T-helper 1 cell treated with Interleukin-12 subunit alpha and Interleukin-12 subunit beta and Interleukin-4 antibody, amounts not matched to agents 30 μg/mL and 1 μg/mL, for 36 hours (primary cell): ENCODE measurements at regions not wholly inside any gene's neighbourhood (a gene's known extent, or its start where the extent isn't known, plus 50 kb on each side); places are given as distances from the start of the nearest gene placed in this dataset.

Experiments used
- H3K27ac Mint-ChIP-seq: one replicate; pipeline ENCODE4 v1.8.0; 2021; ENCODE audit warnings: mild to moderate bottlenecking, mixed read lengths
- H3K27me3 Mint-ChIP-seq: one replicate; pipeline ENCODE4 v1.8.0; 2021; ENCODE audit warnings: low read depth, mixed read lengths
- H3K36me3 Mint-ChIP-seq: one replicate; pipeline ENCODE4 v1.8.0; 2021; ENCODE audit warnings: low read depth, mixed read lengths
- H3K4me1 Mint-ChIP-seq: one replicate; pipeline ENCODE4 v1.8.0; 2021; ENCODE audit warnings: low read depth, mixed read lengths
- H3K4me3 Mint-ChIP-seq: one replicate; pipeline ENCODE4 v1.8.0; 2021; ENCODE audit warnings: mild to moderate bottlenecking, moderate library complexity, mixed read lengths
- H3K9me3 Mint-ChIP-seq: one replicate; pipeline ENCODE4 v1.8.0; 2021; ENCODE audit warnings: mixed read lengths

GRCh38 chr5:39570403-39571027 lies 145.7 kb upstream of the DAB2 start:
- Mint-ChIP-seq H3K4me1 (peaks cover 2% of the 10 kb centered on the region), H3K9me3 (no peaks in the 10 kb centered on the region), H3K27ac (no peak overlapping the region), H3K4me3 (no peak overlapping the region), H3K27me3 (peaks cover 14% of the 10 kb centered on the region), H3K36me3 (no peaks in the 10 kb centered on the region)

GRCh38 chr5:39569857-39570256 lies 145.1 kb upstream of the DAB2 start:
- Mint-ChIP-seq H3K36me3 (no peaks in the 10 kb centered on the region), H3K4me3 (no peak overlapping the region), H3K4me1 (peaks cover 2% of the 10 kb centered on the region), H3K27me3 (peaks cover 16% of the 10 kb centered on the region), H3K9me3 (no peaks in the 10 kb centered on the region), H3K27ac (no peak overlapping the region)

GRCh38 chr5:39566891-39567290 lies 142.1 kb upstream of the DAB2 start:
- Mint-ChIP-seq H3K36me3 (no peaks in the 10 kb centered on the region), H3K4me1 (peaks cover 2% of the 10 kb centered on the region), H3K9me3 (no peaks in the 10 kb centered on the region), H3K27me3 (peaks cover 16% of the 10 kb centered on the region), H3K27ac (no peak overlapping the region), H3K4me3 (no peak overlapping the region)

DNA sequence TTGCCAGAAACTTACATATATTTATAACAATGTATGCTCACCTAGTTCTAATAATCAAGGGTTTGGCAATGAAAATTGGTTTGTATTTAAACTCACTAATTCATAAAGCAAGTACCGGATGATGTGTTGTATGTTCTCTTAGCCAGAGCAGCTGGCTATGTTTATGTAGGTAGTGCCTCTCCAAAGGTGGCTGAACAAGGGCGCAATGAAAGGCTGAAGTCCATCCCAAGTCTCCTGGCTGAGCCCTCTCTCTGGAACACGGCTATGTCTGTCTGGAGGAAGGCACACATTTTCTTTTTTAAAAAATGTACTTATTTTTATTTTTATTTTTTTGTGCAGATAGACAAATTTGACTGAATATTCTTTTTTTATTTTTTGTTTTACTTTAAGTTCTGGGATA lies 141.2 kb upstream of the DAB2 start:
- Mint-ChIP-seq H3K36me3 (no peaks in the 10 kb centered on the region), H3K4me3 (no peak overlapping the region), H3K27ac (no peak overlapping the region), H3K4me1 (peaks cover 2% of the 10 kb centered on the region), H3K9me3 (no peaks in the 10 kb centered on the region), H3K27me3 (peaks cover 23% of the 10 kb centered on the region)

GRCh38 chr5:39561421-39561820 lies 136.6 kb upstream of the DAB2 start:
- Mint-ChIP-seq H3K4me3 (no peak overlapping the region), H3K27ac (no peak overlapping the region), H3K9me3 (no peaks in the 10 kb centered on the region), H3K4me1 (no peaks in the 10 kb centered on the region), H3K27me3 (peaks cover 10% of the 10 kb centered on the region), H3K36me3 (no peaks in the 10 kb centered on the region)

- peaks cover 10% of the 10 kb centered on the region for H3K27me3 Mint-ChIP-seq
- no peaks in the 10 kb centered on the region for H3K4me1 Mint-ChIP-seq
- H3K4me3 Mint-ChIP-seq, result no peak overlapping the region
- no peaks in the 10 kb centered on the region for H3K9me3 Mint-ChIP-seq
- no peak overlapping the region for H3K27ac Mint-ChIP-seq
- H3K36me3 Mint-ChIP-seq, result no peaks in the 10 kb centered on the region
Observed at GRCh38 chr5:39560726-39561125, 135.9 kb upstream of the DAB2 start.

DNA sequence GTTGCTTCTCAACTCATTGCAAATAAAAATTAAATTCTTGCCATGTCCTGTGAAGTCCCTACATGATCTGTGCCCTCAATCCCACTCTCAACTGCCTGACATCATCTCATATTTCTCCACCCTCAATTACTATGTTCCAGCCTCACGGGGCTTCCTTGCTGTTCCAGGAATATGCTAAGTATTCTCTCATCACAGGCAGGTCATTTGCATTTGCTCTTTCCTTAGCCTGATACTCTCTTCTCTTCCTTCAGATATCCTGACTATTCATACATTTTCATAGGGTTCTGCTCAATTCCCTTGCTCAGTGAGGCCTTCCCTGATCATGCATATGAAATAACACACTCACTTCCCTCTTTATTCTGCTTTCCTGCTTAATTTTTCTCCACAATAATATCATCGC lies 135.1 kb upstream of the DAB2 start:
- Mint-ChIP-seq H3K9me3 (no peaks in the 10 kb centered on the region), H3K4me1 (no peaks in the 10 kb centered on the region), H3K27me3 (peaks cover 7% of the 10 kb centered on the region), H3K36me3 (no peaks in the 10 kb centered on the region), H3K4me3 (no peak overlapping the region), H3K27ac (no peak overlapping the region)

DNA sequence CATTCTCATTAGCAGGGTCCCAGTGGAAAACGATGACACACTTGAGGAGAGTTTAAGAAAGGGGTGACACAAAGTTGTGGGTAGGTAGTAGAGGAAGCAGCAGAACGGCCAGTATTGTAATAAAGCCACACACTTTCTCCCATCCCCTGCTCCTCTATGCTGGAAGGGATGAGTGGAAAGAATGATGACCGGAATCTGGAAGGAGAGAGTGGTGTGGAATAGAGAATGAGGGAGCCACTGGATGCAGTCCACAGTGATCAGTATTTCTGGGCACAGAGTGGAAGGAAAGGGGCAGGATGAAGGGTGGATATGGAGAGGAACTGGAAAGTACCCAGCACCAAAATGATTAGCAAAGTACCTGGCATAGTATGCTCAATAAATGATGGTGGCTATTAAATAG lies 133.8 kb upstream of the DAB2 start:
- Mint-ChIP-seq H3K4me1 (no peaks in the 10 kb centered on the region), H3K36me3 (no peaks in the 10 kb centered on the region), H3K27ac (no peak overlapping the region), H3K27me3 (peaks cover 7% of the 10 kb centered on the region), H3K4me3 (no peak overlapping the region), H3K9me3 (no peaks in the 10 kb centered on the region)

DNA sequence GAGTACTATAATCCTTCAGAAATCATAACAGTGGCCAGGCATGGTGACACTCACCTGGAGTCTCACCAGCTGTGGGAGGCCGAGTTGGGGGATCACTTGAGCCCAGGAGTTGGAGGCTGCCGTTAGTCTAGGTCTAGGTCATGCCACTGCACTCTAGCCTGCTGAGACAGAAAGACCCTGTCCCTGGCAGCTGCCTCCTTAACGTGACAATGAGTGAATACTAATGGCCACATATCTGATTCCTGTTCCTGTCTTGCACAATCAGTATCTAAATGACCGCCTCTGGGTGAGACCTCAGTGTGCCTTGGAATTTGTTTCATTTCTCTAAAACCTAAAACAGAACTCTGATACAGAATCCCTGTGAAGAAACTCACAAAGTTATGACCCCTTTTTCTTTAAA lies 131.0 kb upstream of the DAB2 start:
- peaks cover 6% of the 10 kb centered on the region for H3K27me3 Mint-ChIP-seq
- no peak overlapping the region for H3K4me3 Mint-ChIP-seq
- no peaks in the 10 kb centered on the region for H3K9me3 Mint-ChIP-seq
- H3K27ac Mint-ChIP-seq, result no peak overlapping the region
- H3K36me3 Mint-ChIP-seq, result no peaks in the 10 kb centered on the region
- H3K4me1 Mint-ChIP-seq, result no peaks in the 10 kb centered on the region

GRCh38 chr5:39547553-39548154 lies 122.9 kb upstream of the DAB2 start:
- peaks cover 1% of the 10 kb centered on the region for H3K4me1 Mint-ChIP-seq
- H3K4me3 Mint-ChIP-seq, result peak overlapping the region; percentile 38
- no peak overlapping the region for H3K27ac Mint-ChIP-seq
- H3K9me3 Mint-ChIP-seq, result no peaks in the 10 kb centered on the region
- peaks cover 7% of the 10 kb centered on the region for H3K27me3 Mint-ChIP-seq
- no peaks in the 10 kb centered on the region for H3K36me3 Mint-ChIP-seq

DNA sequence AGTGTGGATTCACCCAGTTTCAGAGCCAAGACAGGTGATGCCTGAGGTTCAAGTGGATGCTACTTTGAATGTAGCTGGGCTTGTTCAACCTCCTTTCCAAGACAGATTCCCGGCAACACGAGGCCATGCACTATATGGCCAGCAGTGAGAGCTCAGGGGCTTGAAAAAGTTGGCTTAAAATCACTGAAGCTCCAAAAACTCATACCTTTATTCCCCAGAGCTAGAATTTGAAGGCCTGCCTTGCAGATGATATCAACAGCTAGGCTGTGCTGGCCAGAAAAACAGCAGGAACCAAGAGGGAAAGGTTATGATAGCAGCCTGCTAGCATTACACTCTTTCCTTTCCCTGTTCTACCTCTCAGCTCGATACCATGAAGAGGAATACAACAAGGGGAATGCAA lies 120.2 kb upstream of the DAB2 start:
- H3K9me3 Mint-ChIP-seq, result no peaks in the 10 kb centered on the region
- no peak overlapping the region for H3K4me3 Mint-ChIP-seq
- H3K27me3 Mint-ChIP-seq, result no peaks in the 10 kb centered on the region
- H3K27ac Mint-ChIP-seq, result no peak overlapping the region
- H3K36me3 Mint-ChIP-seq, result no peaks in the 10 kb centered on the region
- peaks cover 1% of the 10 kb centered on the region for H3K4me1 Mint-ChIP-seq

DNA sequence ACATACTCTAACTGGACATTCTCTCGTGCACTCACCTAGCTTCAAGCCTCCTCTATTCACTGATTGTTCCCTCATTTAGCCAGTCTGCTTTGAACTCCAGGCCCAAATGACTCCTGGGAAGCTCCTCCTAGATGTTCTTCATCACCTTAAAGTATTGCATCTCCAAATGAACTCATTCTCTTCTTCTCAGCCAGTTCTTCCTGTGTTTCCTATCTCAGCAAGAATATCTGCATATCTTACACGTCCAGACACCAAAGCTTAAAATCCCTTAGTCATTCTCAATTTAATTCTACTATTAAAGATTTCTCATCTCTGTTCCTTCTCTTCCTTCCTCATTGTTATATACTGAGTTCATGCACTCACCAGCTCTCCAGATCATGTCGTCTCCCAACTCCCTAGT lies 118.6 kb upstream of the DAB2 start:
- no peak overlapping the region for H3K27ac Mint-ChIP-seq
- H3K4me3 Mint-ChIP-seq, result no peak overlapping the region
- H3K27me3 Mint-ChIP-seq, result no peaks in the 10 kb centered on the region
- H3K4me1 Mint-ChIP-seq, result peaks cover 1% of the 10 kb centered on the region
- no peaks in the 10 kb centered on the region for H3K9me3 Mint-ChIP-seq
- no peaks in the 10 kb centered on the region for H3K36me3 Mint-ChIP-seq

- H3K27ac Mint-ChIP-seq, result no peak overlapping the region
Observed at GRCh38 chr5:39542511-39543285, 117.9 kb upstream of the DAB2 start.

DNA sequence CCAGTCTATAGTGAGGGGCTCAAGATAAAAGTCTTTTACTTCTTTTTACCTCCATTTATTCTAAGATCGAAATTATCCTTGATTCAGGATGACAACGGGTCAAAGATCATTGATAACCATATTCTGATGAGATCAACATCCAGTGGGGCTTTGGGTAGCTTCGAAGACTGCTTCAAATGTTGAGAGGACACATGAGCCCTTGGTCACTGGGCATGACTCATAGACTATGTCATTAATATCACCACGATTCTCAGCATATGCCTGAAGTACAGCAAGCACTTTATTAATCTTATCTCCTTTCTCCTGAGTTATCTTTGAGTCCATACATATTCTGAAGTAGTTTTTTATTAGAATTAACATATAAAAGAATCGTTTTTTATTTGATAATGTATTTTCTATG lies 117.1 kb upstream of the DAB2 start:
- peaks cover 7% of the 10 kb centered on the region for H3K27me3 Mint-ChIP-seq
- H3K27ac Mint-ChIP-seq, result no peak overlapping the region
- H3K4me3 Mint-ChIP-seq, result no peak overlapping the region
- no peaks in the 10 kb centered on the region for H3K36me3 Mint-ChIP-seq
- H3K9me3 Mint-ChIP-seq, result no peaks in the 10 kb centered on the region
- no peaks in the 10 kb centered on the region for H3K4me1 Mint-ChIP-seq

More at GRCh38 chr5:39542511-39543285, 117.9 kb upstream of the DAB2 start:
- Mint-ChIP-seq H3K4me3 (no peak overlapping the region), H3K36me3 (no peaks in the 10 kb centered on the region), H3K9me3 (no peaks in the 10 kb centered on the region), H3K27me3 (peaks cover 3% of the 10 kb centered on the region), H3K4me1 (peaks cover 1% of the 10 kb centered on the region)

DNA sequence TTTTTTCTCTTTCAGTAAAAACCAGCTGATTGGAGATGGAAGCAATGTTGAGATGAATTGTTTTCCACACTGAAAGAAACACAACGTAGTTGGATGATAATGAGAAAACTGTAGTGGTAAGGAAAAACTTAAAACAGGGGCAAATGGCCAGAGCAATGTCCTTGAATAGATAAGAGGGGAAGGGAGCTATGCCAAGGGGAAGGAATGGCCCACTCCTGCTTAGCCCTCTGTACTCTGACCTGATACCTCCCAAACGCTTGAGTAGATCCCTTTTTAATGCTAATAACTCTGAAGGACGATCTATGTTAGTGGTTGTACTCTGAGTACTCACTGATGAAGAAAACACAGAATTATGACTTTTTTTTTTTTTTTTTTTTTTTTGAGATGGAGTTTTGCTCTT lies 114.7 kb upstream of the DAB2 start:
- H3K4me3 Mint-ChIP-seq, result no peak overlapping the region
- H3K27ac Mint-ChIP-seq, result no peak overlapping the region
- H3K36me3 Mint-ChIP-seq, result no peaks in the 10 kb centered on the region
- no peaks in the 10 kb centered on the region for H3K9me3 Mint-ChIP-seq
- peaks cover 7% of the 10 kb centered on the region for H3K27me3 Mint-ChIP-seq
- H3K4me1 Mint-ChIP-seq, result no peaks in the 10 kb centered on the region
